Panc1 (cell line): ENCODE measurements at regions not wholly inside any gene's neighbourhood (a gene's known extent, or its start where the extent isn't known, plus 50 kb on each side); places are given as distances from the start of the nearest gene placed in this dataset.

Source experiments
- ATAC-seq: fragments of 200-7000 bp; cut with Tn5 transposase; 2 replicates; pipeline ENCODE4 v1.9.1; 2020; ENCODE audit warnings: mild to moderate bottlenecking, moderate library complexity
- BruUV-seq: library from RNA; stranded (reverse); fragments of 400-500 nt; replicated peaks from 2 replicates; lab custom pipeline; 2021; lab: Mats Ljungman, UMichigan
- CTCF ChIA-PET: fragments of 300-600 bp; sonication (Branson Sonifier 250); formaldehyde crosslinking; loops from one replicate; lab custom pipeline; 2022; ENCODE audit warnings: antibody characterized with exemption; lab: Charles Lee
- POLR2A ChIA-PET: fragments of 300-600 bp; sonication (Branson Sonifier 250); formaldehyde crosslinking; loops from one replicate; lab custom pipeline; 2022; ENCODE audit warnings: antibody characterized with exemption; lab: Charles Lee
- DNase-seq: peaks from one replicate; pipeline ENCODE4 v3.0.0-alpha.2; 2010; ENCODE audit warnings: low read depth, low spot score
- H3K27ac ChIP-seq: 2 replicates; pipeline ENCODE4 v1.5.1; 2011; ENCODE audit warnings: mild to moderate bottlenecking, low read length, inconsistent platforms
- H3K27me3 ChIP-seq: fragments of 200-500 bp; sonication (Bioruptor generic); 2 replicates; pipeline ENCODE4 v1.6.0; 2014; ENCODE audit warnings: low read length, inconsistent platforms; ENCODE audit not compliant: control insufficient read depth, insufficient read depth
- H3K36me3 ChIP-seq: fragments of 200-500 bp; sonication (Bioruptor generic); 2 replicates; pipeline ENCODE4 v1.5.1; 2014; ENCODE audit warnings: inconsistent platforms, mild to moderate bottlenecking, low read length, moderate library complexity; ENCODE audit not compliant: control insufficient read depth, insufficient read depth
- H3K4me1 ChIP-seq: 2 replicates; pipeline ENCODE4 v1.5.1; 2011; ENCODE audit warnings: inconsistent platforms, mild to moderate bottlenecking, low read length, moderate library complexity; ENCODE audit not compliant: control insufficient read depth, insufficient read depth
- H3K4me3 ChIP-seq, 2 experiments: 2 replicates each; pipeline ENCODE4 v1.5.1; 2011 to 2012; ENCODE audit warnings: low read depth in 2 of 2, low read length in 2 of 2, mild to moderate bottlenecking in 2 of 2, inconsistent platforms in 1 of 2, moderate library complexity in 1 of 2
- H3K9me3 ChIP-seq: fragments of 200-500 bp; sonication (Bioruptor generic); 2 replicates; pipeline ENCODE4 v1.5.1; 2014; ENCODE audit warnings: low read depth, mild to moderate bottlenecking, inconsistent platforms, low read length, moderate library complexity; ENCODE audit not compliant: control insufficient read depth, insufficient read depth
- CTCF ChIP-seq: fragments of 450-650 bp; IDR thresholded peaks from 2 replicates; pipeline ENCODE4 v1.5.1; 2017; ENCODE audit warnings: mild to moderate bottlenecking
- POLR2AphosphoS5 ChIP-seq: IDR thresholded peaks from 2 replicates; pipeline ENCODE4 v1.6.1; 2012; ENCODE audit warnings: mild to moderate bottlenecking, low read depth, low read length, moderate library complexity
- SIN3A ChIP-seq: IDR thresholded peaks from 2 replicates; pipeline ENCODE4 v1.6.1; 2012; ENCODE audit warnings: low read depth, mild to moderate bottlenecking, low read length, moderate library complexity, borderline replicate concordance; ENCODE audit not compliant: insufficient read depth
- TCF7L2 ChIP-seq: IDR thresholded peaks from 2 replicates; pipeline ENCODE4 v1.6.1; 2011; ENCODE audit warnings: mild to moderate bottlenecking, low read depth, low read length, inconsistent platforms
- in situ Hi-C: cut with HindIII; loops from 2 replicates; pipeline ENCODE4 v1.10.0; 2016; ENCODE audit warnings: low sequenced_read_pairs, low pct_unique_long_range_greater_than_20kb
- intact Hi-C: fragments of 100-400 bp; cut with micrococcal nuclease; formaldehyde crosslinking; loops from one replicate; pipeline ENCODE4 v1.10.0; 2022; ENCODE audit not compliant: unreplicated experiment
- TF ChIP-seq, protein P1 (sequence below), 2 experiments: IDR thresholded peaks; 2 replicates each; pipeline ENCODE4 v1.6.1; 2011 to 2012; ENCODE audit warnings: low read depth in 2 of 2, control low read depth in 1 of 2, low read length in 1 of 2, mild to moderate bottlenecking in 1 of 2, moderate library complexity in 1 of 2; ENCODE audit not compliant: insufficient read depth in 1 of 2

GRCh38 chr13:108383667-108384066, 114.1 kb downstream of the TNFSF13B start:
- Histone ChIP-seq H3K4me3 (no peak overlapping the region), H3K27me3 (no peaks in the 10 kb centered on the region), H3K9me3 (no peaks in the 10 kb centered on the region), H3K27ac (no peak overlapping the region), H3K4me1 (no peaks in the 10 kb centered on the region), H3K36me3 (no peaks in the 10 kb centered on the region)
- in situ Hi-C loops, result no loop called here
- DNase-seq (no peak), ATAC-seq (no peak)
- TF ChIP-seq, protein P1, sequence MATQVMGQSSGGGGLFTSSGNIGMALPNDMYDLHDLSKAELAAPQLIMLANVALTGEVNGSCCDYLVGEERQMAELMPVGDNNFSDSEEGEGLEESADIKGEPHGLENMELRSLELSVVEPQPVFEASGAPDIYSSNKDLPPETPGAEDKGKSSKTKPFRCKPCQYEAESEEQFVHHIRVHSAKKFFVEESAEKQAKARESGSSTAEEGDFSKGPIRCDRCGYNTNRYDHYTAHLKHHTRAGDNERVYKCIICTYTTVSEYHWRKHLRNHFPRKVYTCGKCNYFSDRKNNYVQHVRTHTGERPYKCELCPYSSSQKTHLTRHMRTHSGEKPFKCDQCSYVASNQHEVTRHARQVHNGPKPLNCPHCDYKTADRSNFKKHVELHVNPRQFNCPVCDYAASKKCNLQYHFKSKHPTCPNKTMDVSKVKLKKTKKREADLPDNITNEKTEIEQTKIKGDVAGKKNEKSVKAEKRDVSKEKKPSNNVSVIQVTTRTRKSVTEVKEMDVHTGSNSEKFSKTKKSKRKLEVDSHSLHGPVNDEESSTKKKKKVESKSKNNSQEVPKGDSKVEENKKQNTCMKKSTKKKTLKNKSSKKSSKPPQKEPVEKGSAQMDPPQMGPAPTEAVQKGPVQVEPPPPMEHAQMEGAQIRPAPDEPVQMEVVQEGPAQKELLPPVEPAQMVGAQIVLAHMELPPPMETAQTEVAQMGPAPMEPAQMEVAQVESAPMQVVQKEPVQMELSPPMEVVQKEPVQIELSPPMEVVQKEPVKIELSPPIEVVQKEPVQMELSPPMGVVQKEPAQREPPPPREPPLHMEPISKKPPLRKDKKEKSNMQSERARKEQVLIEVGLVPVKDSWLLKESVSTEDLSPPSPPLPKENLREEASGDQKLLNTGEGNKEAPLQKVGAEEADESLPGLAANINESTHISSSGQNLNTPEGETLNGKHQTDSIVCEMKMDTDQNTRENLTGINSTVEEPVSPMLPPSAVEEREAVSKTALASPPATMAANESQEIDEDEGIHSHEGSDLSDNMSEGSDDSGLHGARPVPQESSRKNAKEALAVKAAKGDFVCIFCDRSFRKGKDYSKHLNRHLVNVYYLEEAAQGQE (IDR thresholded peaks at IDR 0.05; ENCODE audit: insufficient read depth in 1 of 2, low read depth in 2 of 2, low read length in 1 of 2), result no peak
- TF ChIP-seq CTCF (no peak), SIN3A (no peak), TCF7L2 (no peak), POLR2AphosphoS5 (no peak)
- intact Hi-C loops, result no loop called here
- POLR2A ChIA-PET, result no interaction called here
- no TSS peak for BruUV-seq
- CTCF ChIA-PET, result no interaction called here

DNA sequence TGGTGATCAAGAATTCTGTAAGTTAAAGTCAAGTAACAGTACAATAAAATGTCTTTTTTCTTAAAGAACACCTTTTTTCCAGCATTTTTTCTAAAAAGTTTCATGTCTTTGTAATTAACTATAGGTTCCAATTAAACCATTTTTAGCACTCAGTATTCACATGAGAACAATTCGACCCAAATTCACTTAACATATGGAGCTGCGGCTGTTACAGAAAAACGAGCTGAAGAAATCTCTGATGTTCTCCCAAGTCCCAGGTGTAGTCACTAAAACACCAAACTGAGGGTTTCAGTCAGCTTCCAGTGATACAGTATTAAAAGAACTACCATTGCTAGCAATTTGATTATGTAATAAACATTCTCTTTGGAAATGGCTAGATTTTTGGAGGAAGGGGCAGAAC, 117.6 kb downstream of the TNFSF13B start:
- CTCF ChIA-PET, result no interaction called here
- H3K27me3 ChIP-seq, result no peaks in the 10 kb centered on the region
- H3K4me3 ChIP-seq, result no peak overlapping the region
- intact Hi-C loops, result no loop called here
- in situ Hi-C loops, result no loop called here
- POLR2A ChIA-PET, result no interaction called here
- DNase-seq (no peak), ATAC-seq (no peak)
- no TSS peak for BruUV-seq
- H3K4me1 ChIP-seq, result no peaks in the 10 kb centered on the region
- TF ChIP-seq SIN3A, result no peak
- no peak for TF ChIP-seq POLR2AphosphoS5
- no peak for TF ChIP-seq CTCF
- TF ChIP-seq TCF7L2, result no peak
- TF ChIP-seq, protein P1 (IDR thresholded peaks at IDR 0.05; ENCODE audit: insufficient read depth in 1 of 2, low read depth in 2 of 2, low read length in 1 of 2), result no peak
- no peak overlapping the region for H3K27ac ChIP-seq
- no peaks in the 10 kb centered on the region for H3K36me3 ChIP-seq
- no peaks in the 10 kb centered on the region for H3K9me3 ChIP-seq
